ENCODE measurements at regions not wholly inside any gene's neighbourhood (a gene's known extent, or its start where the extent isn't known, plus 50 kb on each side); places are given as distances from the start of the nearest gene placed in this dataset.

DNA sequence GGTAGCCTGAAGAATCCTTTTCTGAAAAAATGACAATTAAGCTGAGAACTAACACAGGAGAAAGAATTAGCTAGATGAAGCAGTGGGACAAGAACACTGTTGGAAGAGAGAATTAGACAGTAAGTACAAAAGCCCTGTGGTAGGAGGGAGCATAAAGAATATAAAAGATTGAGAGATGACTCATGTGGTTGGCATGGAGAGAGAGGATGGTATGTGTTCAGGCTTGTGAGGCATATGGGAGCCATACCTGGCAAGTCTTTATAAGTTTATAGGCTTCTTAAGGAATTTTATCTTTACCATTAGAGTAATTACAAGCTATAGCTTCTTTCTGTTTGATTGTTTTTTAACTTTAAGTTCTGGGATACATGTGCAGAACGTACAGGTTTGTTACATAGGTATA is 325.0 kb downstream of the ARL6IP6 start:
- TF ChIP-seq, protein P1, sequence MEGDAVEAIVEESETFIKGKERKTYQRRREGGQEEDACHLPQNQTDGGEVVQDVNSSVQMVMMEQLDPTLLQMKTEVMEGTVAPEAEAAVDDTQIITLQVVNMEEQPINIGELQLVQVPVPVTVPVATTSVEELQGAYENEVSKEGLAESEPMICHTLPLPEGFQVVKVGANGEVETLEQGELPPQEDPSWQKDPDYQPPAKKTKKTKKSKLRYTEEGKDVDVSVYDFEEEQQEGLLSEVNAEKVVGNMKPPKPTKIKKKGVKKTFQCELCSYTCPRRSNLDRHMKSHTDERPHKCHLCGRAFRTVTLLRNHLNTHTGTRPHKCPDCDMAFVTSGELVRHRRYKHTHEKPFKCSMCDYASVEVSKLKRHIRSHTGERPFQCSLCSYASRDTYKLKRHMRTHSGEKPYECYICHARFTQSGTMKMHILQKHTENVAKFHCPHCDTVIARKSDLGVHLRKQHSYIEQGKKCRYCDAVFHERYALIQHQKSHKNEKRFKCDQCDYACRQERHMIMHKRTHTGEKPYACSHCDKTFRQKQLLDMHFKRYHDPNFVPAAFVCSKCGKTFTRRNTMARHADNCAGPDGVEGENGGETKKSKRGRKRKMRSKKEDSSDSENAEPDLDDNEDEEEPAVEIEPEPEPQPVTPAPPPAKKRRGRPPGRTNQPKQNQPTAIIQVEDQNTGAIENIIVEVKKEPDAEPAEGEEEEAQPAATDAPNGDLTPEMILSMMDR (IDR thresholded peaks at IDR 0.05) = no peak
- no peak for TF ChIP-seq ZFX (IDR thresholded peaks at IDR 0.05; ENCODE audit: borderline replicate concordance)

Data from 22Rv1 (cell line).